HG03354 (cell line): ENCODE measurements at regions not wholly inside any gene's neighbourhood (a gene's known extent, or its start where the extent isn't known, plus 50 kb on each side); places are given as distances from the start of the nearest gene placed in this dataset.

Source experiments
- ATAC-seq: cut with Tn5 transposase; IDR thresholded peaks from one replicate; pipeline ENCODE4 v1.9.1; 2021; ENCODE audit warnings: mild to moderate bottlenecking; ENCODE audit not compliant: unreplicated experiment, poor library complexity, severe bottlenecking

GRCh38 chr17:74045608-74046280, 157.7 kb upstream of the RPL38 start:
- no peak for ATAC-seq

DNA sequence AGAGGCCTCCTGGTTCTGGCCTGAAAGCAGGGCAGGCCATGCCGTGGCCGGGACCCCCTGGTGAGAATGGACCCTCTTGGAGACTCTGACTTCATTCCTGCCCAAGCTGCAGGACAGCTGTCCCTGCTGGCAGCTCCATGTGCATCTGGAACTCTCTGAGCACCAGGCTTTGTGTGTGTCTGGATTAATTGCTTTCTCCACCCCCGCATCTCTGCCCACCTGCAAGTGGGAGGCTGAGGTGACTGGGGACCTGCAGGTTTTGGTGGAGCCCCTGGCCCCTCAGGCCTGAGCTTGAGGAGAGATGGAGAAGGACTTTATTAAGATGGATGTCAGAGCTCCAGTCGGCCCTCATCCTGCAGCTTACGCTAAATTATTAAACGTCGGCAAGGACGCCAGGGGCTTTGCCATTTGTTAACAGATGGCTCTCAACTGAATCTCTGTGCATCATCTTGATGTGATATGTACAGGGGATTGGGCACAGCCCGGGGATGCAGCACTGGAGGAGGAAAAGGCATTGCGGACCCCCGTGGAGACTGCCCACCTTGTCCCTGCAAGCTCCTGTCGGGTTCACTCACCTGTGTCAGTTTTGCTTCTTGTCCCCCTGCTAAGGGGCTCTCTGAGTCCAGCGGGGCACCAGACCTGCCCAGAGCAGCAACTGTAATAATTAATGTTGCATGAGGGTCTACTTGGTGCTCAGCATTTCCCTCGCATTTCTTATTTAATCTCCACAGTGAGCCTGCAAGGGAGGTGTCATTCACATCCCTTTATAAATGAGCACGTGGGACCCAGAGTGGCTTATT, 154.1 kb upstream of the RPL38 start:
- no peak for ATAC-seq

GRCh38 chr17:74049967-74050458, 153.5 kb upstream of the RPL38 start:
- no peak for ATAC-seq

DNA sequence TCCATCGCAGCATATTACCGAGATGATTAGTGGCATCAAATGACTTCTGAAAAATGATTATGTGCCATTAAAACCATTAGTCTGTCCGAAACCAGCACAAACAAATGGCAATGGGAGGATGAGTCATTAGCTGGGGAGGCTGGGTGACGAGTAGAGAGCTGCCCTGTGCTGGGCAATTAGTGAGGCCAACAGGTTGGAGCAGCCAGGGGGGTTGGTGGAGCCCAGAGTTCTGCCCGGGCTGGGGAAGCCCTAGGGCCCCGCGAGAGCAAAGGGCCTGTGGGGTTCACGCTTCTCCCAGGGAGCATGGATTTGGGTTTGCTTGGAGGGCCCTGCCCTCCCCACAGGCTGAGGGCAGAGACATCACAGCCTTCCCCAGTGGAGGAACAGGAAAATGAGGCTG, 152.1 kb upstream of the RPL38 start:
- ATAC-seq: no peak

DNA sequence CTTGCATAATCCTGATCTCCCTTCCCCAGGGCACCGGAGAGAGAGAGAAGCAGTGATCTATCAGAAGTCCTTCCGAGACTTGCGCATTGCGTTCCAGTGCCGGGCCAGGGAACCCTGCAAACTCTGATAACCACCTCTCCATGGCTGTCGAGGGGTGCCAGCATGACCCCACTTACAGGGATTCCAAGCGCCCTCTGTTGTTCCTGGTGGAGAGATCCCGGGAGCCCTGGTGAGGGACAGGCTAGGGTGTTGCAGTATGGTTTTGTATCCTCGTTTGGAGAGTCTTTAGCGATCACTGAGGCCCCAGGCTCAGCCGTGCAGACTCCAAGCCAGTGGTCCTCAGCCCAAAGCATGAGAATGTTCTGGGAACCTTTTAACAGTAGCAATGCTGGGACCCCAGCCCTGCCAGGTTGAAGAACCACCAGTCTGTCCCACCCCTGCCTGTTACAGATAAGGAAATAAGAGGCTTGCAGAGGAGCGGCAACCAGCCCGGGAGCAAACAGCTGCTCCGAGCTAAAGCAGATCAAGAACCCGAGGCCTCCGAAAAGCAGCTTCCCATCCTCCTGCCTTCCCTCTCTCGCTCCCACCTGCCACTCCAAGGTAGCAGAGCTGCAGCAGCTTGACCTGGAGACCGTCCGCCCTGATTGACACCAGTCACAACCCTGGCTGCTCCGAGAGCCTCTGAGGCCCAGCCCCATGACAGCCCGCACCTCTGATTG, 150.3 kb upstream of the RPL38 start:
- ATAC-seq: no peak

- no peak for ATAC-seq
These were observed 149.8 kb upstream of the RPL38 start for GRCh38 chr17:74053712-74054078.

GRCh38 chr17:74054249-74054648, 149.2 kb upstream of the RPL38 start:
- ATAC-seq: no peak

DNA sequence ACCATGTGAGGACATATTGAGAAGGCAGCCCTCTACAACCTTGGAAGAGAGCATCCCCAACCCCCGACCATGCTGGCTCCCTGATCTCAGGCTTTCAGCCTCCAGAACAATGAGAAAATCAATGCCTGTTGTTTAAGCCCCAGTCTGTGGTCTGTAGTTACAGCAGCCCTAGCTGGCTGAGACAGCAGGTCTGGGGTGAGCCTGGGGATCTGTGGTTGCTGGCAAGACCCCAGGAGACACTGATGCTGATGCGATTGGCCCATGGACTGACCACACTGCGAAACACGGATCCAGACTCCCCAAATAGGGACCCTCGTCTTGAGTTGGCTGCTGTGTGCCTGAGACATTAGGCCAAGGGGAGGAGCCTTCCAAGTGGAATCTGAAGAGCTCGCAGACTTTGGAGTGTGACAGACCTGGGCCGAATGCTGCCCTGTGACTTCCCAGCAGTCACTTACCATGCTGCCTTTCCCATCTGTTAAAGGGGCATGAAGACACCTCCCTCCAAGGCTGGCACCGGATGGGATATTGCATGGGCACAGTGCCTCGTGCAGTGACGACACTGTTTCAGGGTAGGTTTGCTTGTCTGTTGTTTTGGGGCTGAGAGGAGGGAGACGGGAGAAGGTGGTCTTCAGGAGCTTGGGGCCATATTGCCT, 147.8 kb upstream of the RPL38 start:
- no peak for ATAC-seq

- ATAC-seq: no peak
These were observed 143.8 kb upstream of the RPL38 start for GRCh38 chr17:74059479-74060240.

GRCh38 chr17:74061758-74062157, 141.7 kb upstream of the RPL38 start:
- ATAC-seq: no peak

DNA sequence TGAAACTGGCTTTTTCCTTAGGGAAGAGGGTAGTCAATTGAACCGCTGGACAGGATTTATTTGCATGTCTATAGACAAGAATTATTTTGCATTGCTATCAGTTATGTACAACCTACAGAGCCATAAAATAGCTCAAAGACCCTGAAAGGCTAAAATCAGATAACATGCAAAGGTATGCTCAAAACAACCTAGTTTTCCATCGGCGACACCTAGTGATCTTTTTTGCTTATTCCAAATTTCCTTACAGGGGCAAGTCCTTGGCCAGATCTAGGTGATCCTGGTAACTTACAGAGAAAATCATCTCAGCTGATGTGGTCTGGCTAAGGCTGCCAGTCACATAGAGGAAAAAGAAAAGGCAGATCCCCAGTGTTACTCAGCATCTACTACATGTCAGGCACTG, 141.2 kb upstream of the RPL38 start:
- ATAC-seq: no peak

- ATAC-seq: no peak
These were observed 140.0 kb upstream of the RPL38 start for GRCh38 chr17:74063439-74063838.

DNA sequence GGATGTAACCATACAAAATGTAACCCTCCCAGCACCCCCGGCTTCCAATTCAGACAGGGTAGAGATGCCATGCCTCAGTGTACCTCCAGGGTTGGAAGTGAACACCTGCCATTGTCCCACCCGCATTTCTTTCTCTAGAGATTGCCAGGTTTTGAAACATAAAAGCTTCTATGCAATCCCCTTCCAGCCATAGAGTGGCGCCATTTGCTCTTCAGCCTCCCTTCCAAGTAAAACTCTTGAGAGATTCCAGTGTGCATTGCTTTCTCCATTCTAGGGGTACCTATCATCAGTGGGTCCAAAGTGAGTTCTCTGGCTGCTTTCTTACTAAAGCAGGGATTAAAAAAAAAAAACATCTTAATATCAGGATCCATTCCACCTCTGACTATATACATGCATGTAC, 133.1 kb upstream of the RPL38 start:
- ATAC-seq: no peak

DNA sequence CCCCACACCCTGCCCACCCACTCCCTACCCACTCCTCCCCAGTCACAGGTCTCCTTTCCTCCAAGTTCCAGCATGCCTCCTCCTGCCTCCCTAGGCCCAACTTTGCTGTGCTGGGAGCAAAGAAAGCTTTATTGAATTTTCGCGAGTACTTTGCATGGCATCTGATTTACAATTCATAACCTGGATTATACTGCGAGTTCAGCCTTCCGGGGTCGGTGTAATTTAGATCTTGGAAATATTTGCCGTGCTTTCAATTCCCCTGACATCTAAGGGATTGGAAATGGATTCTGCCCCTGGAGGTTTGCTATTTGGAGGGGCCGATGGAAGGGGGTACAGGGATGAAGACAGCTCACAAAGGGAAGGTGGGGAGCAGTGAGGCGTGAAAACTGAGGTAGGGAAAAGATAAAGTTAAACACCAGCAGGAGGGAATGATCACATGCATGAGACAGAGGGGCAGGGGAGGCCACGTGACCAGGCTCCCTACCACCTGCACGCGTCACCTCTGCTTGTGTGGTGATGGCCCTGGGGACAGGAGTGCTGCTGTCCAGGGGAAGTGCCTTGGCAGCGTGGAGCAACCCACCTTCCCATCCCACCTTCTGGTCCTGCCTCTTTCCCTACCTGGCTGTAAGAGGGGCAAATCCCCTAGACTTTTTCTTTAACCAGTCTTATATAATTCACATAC, 132.3 kb upstream of the RPL38 start:
- no peak for ATAC-seq

DNA sequence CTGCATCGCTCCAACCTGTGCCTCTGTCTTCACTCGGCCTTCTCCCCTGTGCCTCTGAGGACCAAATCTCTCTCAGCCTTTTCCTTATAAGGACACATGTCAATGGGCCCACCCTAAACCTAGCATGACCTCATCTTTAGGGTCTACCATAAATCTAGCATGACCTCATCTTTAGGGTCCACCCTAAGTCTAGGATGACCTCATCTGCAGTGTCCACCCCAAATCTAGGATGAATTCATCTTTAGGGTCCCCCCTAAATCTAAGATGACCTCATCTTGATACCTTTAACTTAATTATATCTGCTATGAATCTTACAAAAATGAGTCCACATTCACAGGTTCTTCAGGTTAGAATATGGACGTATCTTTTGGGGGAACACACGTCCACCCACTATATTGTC, 131.1 kb upstream of the RPL38 start:
- no peak for ATAC-seq

DNA sequence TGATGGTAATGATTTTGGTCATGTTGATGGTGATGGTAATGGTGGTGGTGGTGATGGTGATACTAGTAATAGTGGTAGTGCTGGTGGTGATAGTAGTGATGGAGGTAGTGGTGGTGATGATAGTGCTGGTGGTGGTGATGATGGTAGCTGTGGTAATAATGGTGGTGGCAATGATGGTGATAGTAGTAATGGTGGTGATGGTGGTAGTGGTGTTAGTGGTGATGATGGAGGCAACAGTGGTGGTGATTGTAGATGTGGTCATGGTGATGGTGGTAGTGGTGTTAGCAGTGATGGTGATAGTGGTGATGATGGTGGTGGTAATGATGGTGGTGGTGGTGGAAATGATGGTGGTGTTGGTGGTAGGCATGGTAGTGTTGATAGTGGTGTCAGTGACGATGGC, 127.0 kb upstream of the RPL38 start:
- no peak for ATAC-seq

GRCh38 chr17:74077231-74077630, 126.2 kb upstream of the RPL38 start:
- no peak for ATAC-seq

- ATAC-seq: no peak
These were observed 125.0 kb upstream of the RPL38 start for GRCh38 chr17:74078363-74078941.
